ENCODE measurements at regions not wholly inside any gene's neighbourhood (a gene's known extent, or its start where the extent isn't known, plus 50 kb on each side); places are given as distances from the start of the nearest gene placed in this dataset.

DNA sequence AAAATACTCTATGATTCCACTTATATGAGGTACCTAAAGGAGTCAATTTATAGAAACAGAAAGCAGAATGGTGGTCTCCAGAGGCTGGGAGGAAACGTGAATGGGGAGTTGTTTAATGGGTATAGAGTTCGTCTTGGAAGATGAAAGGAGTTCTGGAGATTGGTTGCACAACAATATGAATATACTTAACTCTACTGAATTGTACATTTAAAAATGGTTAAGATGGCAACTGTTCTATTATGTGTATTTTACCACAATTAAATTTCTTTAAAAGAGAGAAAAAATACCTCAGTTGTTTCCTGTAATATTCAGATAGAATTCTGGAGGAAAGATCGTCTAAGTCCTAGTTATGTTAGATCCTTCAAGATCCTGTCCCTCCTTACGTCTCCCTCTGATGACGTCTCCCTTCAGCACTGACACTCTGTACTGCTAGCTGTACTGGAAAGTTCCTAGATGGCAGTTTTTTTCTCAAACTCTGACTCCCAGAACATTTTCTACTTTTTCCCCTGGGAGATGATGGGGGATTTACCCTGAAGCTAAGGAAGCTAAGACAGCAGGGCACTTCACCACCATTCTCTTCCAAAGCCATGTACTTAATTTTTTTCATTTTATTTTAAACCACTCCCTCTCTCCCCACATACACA lies 53.2 kb upstream of the CAV2 start:
- Histone ChIP-seq H3K9ac (ENCODE audit: low read depth in 1 of 2, low read length in 2 of 2) (no peak overlapping the region), H3K36me3 (ENCODE audit: control insufficient read depth in 4 of 4, insufficient read depth in 3 of 4, low read depth in 1 of 4, low read length in 3 of 4) (no peaks in the 10 kb centered on the region), H3K27ac (ENCODE audit: low read depth in 1 of 2, low read length in 2 of 2) (no peak overlapping the region), H3K9me3 (ENCODE audit: control insufficient read depth in 4 of 4, low read length in 3 of 4) (no peaks in the 10 kb centered on the region), H3K27me3 (ENCODE audit: control insufficient read depth in 4 of 4, insufficient read depth in 4 of 4, low read length in 3 of 4) (no peaks in the 10 kb centered on the region), H3K4me3 (ENCODE audit: low read depth in 1 of 3, low read length in 3 of 3) (no peak overlapping the region), H3K4me1 (ENCODE audit: control insufficient read depth in 4 of 4, insufficient read depth in 4 of 4, low read length in 3 of 4) (no peaks in the 10 kb centered on the region)
- 79% methylated on average over 5 of the region's 5 CpGs for WGBS
- TF ChIP-seq, protein P1, sequence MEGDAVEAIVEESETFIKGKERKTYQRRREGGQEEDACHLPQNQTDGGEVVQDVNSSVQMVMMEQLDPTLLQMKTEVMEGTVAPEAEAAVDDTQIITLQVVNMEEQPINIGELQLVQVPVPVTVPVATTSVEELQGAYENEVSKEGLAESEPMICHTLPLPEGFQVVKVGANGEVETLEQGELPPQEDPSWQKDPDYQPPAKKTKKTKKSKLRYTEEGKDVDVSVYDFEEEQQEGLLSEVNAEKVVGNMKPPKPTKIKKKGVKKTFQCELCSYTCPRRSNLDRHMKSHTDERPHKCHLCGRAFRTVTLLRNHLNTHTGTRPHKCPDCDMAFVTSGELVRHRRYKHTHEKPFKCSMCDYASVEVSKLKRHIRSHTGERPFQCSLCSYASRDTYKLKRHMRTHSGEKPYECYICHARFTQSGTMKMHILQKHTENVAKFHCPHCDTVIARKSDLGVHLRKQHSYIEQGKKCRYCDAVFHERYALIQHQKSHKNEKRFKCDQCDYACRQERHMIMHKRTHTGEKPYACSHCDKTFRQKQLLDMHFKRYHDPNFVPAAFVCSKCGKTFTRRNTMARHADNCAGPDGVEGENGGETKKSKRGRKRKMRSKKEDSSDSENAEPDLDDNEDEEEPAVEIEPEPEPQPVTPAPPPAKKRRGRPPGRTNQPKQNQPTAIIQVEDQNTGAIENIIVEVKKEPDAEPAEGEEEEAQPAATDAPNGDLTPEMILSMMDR (IDR thresholded peaks at IDR 0.05; ENCODE audit: low read depth, low read length, missing input control): no peak
- no peak for TF ChIP-seq TAF1 (conservative IDR thresholded peaks at IDR 0.05)
- DNase-seq (ENCODE audit: low spot score): no peak

DNA sequence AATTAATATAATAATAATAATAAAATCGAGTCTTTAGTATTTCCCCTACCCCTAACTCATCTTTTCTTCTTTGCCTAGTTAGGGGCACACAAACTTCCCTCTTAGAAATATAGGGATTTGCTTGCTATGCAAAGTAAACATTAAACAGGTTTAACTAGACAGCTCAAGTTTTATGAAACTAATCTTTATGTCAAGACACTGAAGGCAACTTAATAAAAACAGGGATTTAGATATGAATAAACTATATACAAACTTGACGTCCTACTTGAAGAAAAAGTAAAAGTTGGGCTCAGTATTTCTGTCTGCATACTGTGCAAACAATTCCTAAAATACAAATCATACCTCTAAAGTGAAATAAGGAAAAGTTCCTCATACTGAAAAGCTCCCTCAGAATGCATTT lies 52.1 kb upstream of the CAV2 start:
- H3K36me3 ChIP-seq (ENCODE audit: control insufficient read depth in 4 of 4, insufficient read depth in 3 of 4, low read depth in 1 of 4, low read length in 3 of 4): no peaks in the 10 kb centered on the region
- WGBS: 65% methylated on average over 2 of the region's 2 CpGs
- H3K4me3 ChIP-seq (ENCODE audit: low read depth in 1 of 3, low read length in 3 of 3): no peak overlapping the region
- H3K4me1 ChIP-seq (ENCODE audit: control insufficient read depth in 4 of 4, insufficient read depth in 4 of 4, low read length in 3 of 4): no peaks in the 10 kb centered on the region
- no peak overlapping the region for H3K27ac ChIP-seq (ENCODE audit: low read depth in 1 of 2, low read length in 2 of 2)
- TF ChIP-seq, protein P1 (IDR thresholded peaks at IDR 0.05; ENCODE audit: low read depth, low read length, missing input control): no peak
- TF ChIP-seq, protein P2, sequence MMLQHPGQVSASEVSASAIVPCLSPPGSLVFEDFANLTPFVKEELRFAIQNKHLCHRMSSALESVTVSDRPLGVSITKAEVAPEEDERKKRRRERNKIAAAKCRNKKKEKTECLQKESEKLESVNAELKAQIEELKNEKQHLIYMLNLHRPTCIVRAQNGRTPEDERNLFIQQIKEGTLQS (IDR thresholded peaks at IDR 0.05): no peak
- TF ChIP-seq FOXA2 (IDR thresholded peaks at IDR 0.05) (no peak), RAD21 (IDR thresholded peaks at IDR 0.05) (no peak), EGR1 (IDR thresholded peaks at IDR 0.05; ENCODE audit: low read depth in 2 of 2) (no peak), SP1 (IDR thresholded peaks at IDR 0.05) (no peak), FOXA1 (IDR thresholded peaks at IDR 0.05) (no peak), HNF4A (conservative IDR thresholded peaks at IDR 0.05) (no peak)
- TF ChIP-seq, protein P3, sequence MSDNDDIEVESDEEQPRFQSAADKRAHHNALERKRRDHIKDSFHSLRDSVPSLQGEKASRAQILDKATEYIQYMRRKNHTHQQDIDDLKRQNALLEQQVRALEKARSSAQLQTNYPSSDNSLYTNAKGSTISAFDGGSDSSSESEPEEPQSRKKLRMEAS (IDR thresholded peaks at IDR 0.05): no peak
- no peak for DNase-seq (ENCODE audit: low spot score)
- no peaks in the 10 kb centered on the region for H3K27me3 ChIP-seq (ENCODE audit: control insufficient read depth in 4 of 4, insufficient read depth in 4 of 4, low read length in 3 of 4)
- H3K9ac ChIP-seq (ENCODE audit: low read depth in 1 of 2, low read length in 2 of 2): no peak overlapping the region
- H3K9me3 ChIP-seq (ENCODE audit: control insufficient read depth in 4 of 4, low read length in 3 of 4): no peaks in the 10 kb centered on the region

DNA sequence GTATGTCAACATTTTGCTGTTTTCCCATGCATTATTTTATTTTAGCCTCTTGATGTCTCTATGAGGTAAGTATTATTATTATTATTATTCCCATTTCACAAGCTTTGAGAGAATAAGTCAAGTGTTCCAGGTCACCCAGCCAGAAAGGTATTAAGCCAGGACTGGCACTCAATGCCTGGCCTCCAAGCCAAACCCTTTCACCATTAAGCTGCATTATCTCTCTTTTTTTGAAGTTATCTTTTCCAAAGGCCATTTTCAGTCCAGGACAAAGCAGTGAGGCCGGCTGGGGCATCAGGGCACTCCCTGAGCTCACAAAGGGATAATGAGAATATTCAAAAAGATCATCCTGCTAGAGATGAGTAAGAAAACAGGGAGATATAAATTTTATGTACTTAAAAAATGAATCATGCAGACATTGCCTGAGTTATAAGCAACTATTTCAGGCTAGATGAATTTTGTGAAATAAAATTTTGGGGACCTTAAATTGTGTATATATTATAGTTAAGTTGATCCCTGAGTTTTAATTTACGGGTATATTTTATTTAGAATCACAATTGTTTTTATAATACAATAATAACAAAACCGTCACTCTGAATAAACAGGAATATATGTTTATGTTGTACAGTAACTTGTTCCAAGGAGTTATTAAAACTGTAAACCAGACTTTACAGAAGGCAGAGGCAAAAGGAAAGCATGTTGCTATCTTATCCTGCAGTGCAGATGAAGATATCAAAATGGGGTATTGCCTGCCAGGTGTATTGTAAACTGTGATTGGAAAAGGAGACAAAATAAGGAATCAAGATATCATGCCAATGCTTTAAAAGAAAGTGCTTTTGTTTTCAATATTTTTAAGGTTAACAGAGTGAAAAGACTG lies 51.3 kb upstream of the CAV2 start:
- Histone ChIP-seq H3K9ac (ENCODE audit: low read depth in 1 of 2, low read length in 2 of 2) (no peak overlapping the region), H3K27ac (ENCODE audit: low read depth in 1 of 2, low read length in 2 of 2) (no peak overlapping the region), H3K4me1 (ENCODE audit: control insufficient read depth in 4 of 4, insufficient read depth in 4 of 4, low read length in 3 of 4) (no peaks in the 10 kb centered on the region), H3K36me3 (ENCODE audit: control insufficient read depth in 4 of 4, insufficient read depth in 3 of 4, low read depth in 1 of 4, low read length in 3 of 4) (no peaks in the 10 kb centered on the region), H3K27me3 (ENCODE audit: control insufficient read depth in 4 of 4, insufficient read depth in 4 of 4, low read length in 3 of 4) (no peaks in the 10 kb centered on the region), H3K4me3 (ENCODE audit: low read depth in 1 of 3, low read length in 3 of 3) (no peak overlapping the region), H3K9me3 (ENCODE audit: control insufficient read depth in 4 of 4, low read length in 3 of 4) (no peaks in the 10 kb centered on the region)
- no peak for DNase-seq (ENCODE audit: low spot score)
- WGBS: 63% methylated on average over 3 of the region's 3 CpGs
- no peak for TF ChIP-seq YY1 (IDR thresholded peaks at IDR 0.05)
- TF ChIP-seq, protein P1 (IDR thresholded peaks at IDR 0.05; ENCODE audit: low read depth, low read length, missing input control): no peak
- TF ChIP-seq, protein P2 (IDR thresholded peaks at IDR 0.05): no peak
